NCI-H1105 treated with DMSO at 0.1 percent for 48 hours (cell line): ENCODE measurements at regions not wholly inside any gene's neighbourhood (a gene's known extent, or its start where the extent isn't known, plus 50 kb on each side); places are given as distances from the start of the nearest gene placed in this dataset.
"Not testable (repeated sequence)": the region's sequence is repeated elsewhere in the genome, so short reads cannot be mapped to it uniquely, and the experiment has no call there.

ENCODE experiments used
- DNase-seq: peaks from one replicate; lab custom pipeline; 2025; lab: John Stamatoyannopoulos, UW

DNA sequence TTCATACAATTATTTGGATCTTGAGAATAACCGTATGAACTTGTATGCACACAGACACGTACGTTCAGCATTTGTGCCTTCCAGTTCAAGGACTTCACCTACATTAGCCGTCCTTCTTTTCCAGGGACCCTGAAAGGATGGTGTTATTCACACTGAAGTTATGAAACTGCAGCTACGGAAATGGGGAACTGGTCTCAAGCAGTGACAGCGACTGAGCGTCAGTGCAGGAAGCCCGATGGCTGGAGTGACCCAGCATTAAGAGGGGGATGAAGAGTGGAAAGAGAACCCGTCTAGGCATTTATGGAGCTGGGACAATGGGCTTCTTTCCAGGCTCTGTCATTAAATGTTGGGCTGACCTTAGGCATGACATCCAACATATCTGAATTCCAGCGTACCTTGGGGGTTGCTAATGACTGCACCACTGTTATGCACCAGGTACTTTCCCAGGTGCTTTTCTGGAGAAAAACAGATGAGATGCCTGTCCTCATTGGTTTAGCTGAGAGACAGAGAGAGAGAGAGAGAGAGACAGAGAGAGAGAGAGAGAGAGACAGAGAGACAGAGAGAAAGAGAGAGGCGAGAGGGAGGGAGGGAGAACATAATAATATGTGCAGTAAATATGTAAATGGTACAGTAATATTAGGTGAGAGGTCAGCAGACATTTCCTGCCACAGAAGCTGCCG is 204.7 kb upstream of the EXOC2 start:
- DNase-seq, result no peak

DNA sequence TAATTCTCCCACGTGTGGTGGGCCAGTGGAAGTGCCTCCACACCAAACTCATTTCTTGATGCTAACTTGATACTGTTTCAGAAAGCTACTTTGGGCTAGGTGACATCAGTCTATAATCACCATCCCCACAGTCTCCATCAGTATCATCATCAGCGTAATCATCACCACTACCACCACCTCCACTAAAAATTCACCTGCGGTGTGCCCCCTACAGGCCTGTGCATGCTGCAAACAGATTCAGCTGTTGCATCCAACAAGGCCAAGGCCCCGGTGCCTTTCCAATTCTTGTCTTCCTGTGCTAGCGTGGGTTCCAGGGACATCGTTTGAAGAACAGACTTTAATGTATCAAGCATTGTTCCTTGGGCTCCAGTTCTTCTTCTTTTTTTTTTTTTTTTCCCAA is 201.3 kb upstream of the EXOC2 start:
- no peak for DNase-seq

DNA sequence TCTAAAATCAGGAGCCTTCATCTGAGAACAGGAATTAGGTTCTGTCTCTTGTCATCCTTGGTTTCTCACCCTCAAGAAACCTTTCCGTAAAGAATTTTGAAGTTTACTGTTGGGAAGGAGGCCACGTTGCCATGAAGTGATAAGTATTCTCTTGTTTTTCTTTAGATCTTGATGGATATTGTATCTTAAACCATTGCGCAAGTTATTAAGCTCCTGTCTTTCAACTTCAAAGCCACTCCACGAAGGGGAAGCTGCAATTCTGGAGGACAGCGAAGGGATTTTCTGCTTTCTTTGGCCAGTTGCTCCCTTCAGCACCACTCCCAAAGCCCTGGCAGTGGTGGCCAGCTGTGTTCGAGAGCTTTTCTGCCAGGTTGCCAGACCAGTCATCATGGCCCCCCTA is 198.1 kb upstream of the EXOC2 start:
- DNase-seq, result no peak

- no peak for DNase-seq
Measured at GRCh38 chr6:890201-890600, 197.3 kb upstream of the EXOC2 start.

GRCh38 chr6:887583-888235 is 194.8 kb upstream of the EXOC2 start:
- no peak for DNase-seq

GRCh38 chr6:886116-886515 is 193.2 kb upstream of the EXOC2 start:
- DNase-seq, result not testable (repeated sequence)

GRCh38 chr6:885051-885590 is 192.2 kb upstream of the EXOC2 start:
- DNase-seq, result no peak

DNA sequence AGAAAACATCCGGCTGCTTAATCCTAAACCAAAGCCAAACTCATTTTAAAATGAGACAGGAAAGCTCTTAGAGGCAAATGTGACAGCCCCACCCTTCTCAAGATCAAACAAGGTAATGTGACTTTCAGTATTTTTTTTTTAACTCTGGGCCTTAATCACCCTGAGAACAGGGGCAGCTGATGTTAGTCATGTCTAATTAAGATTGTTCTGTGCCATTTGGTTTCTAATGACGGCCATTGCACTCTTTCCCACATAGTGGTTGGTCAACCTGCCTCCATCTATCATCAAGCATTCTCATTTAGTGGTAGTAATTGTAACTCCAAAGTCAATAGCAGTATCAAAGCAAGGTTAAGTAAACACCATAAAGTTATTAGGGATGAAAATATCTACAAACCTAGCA is 191.6 kb upstream of the EXOC2 start:
- DNase-seq, result no peak

DNA sequence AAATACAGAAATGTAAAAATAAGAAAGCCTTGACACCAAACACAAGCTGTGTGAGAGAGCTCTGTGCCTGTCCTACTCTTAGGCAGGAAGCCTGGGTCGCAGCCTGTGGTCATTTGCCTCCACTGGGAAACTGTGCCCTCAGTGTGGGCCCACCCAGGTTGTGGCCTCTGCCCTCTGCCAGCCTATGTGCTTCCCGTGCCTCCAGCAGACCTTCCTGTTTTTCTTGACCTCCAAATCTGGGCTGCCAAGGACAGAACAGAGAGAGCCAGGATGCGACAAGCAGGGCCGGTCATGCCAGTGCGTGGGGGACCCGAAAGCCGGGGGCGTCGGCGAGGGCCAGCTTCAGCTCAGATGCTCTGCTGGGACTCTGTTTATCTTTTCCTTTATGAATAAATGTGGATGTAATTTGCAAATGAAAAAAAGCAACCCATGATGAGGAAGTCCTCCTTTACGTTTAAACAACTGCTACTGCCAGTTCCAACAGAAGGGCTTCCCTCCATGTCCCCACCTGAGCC is 189.2 kb upstream of the EXOC2 start:
- DNase-seq, result no peak

DNA sequence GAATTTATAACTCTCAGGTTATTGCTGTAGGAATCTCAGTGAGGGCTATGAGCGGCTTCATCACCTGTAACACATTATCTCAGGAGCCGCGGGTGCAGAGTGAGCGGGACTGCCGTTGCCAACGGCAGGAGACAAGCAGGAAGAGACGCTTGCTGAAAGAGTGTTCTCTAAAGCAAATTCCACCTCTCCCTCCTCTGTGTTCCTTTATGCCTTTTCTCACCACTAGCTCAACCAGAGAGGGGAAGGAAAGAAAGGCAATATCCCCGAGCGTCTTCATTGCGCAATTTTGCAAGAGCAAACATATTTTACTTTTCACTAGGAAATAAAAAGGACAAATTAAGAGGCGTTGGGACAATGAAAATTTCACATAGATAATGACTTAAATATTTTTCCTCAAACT is 185.2 kb upstream of the EXOC2 start:
- DNase-seq, result no peak

DNA sequence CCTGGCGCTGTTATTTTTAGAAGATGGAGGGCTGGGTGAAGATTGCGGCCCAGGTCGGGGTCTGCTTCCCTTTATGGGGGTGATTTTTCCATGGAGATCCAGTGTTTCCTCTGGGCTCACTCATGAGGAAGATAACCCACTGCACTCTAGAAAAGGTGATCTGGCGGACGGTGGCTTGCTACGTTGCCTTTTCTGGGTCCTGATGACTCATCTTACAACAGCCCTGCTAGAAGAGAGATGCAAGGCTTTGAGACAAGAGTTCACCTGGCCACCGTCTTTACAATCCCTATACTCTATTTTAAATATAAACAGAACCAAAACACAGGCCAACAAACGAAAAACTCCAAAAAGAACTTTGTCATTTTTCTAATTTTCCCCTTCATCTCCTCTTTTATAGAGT is 182.1 kb upstream of the EXOC2 start:
- DNase-seq, result no peak

- no peak for DNase-seq
Measured at GRCh38 chr6:872570-873125, 179.7 kb upstream of the EXOC2 start.

GRCh38 chr6:871503-871902 is 178.6 kb upstream of the EXOC2 start:
- no peak for DNase-seq

GRCh38 chr6:870096-870495 is 177.2 kb upstream of the EXOC2 start:
- no peak for DNase-seq

DNA sequence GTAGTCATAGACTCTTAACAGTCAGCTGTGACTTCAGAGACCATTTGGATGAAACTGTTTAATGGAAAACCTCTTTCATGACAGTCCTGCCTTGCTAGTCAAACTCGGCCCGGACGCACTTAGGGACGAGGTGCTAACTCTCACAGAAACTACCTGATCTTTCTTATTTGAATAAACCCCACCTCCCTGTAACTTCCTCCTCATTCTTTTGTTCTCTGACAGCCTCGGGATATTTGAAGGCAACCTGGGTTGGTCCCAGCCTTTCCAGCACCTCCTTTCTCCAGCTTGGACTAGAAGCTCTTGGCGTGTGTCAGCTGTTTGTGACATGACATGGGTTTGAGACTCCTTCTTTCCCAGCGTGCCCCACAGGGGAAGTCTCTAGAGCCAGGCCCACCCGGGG is 175.3 kb upstream of the EXOC2 start:
- DNase-seq, result no peak

- DNase-seq, result no peak
Measured at GRCh38 chr6:867378-867777, 174.4 kb upstream of the EXOC2 start.

GRCh38 chr6:866316-866715 is 173.4 kb upstream of the EXOC2 start:
- no peak for DNase-seq

- DNase-seq, result no peak
Measured at GRCh38 chr6:865846-866245, 172.9 kb upstream of the EXOC2 start.

- no peak for DNase-seq
Measured at GRCh38 chr6:863831-864230, 170.9 kb upstream of the EXOC2 start.

GRCh38 chr6:863127-863526 is 170.2 kb upstream of the EXOC2 start:
- DNase-seq, result not testable (repeated sequence)

DNA sequence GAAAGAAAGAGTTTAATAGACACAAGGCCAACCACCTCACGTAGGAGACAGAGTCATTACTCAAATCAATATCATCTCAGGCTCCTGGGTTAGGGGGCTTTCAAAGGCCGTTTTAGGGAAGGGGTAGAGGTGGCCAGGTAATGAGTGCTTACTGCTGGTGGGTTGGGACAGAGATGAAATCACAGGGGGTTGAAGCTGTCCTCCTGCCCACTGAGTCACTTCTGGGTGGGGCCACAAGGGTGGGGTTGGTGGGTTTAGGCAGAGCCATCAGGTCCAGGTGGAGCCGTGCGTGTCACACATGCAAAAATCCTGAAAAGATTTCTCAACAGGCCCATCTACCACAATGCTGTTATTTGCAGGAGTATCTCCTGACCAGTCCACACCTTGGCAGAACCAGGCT is 167.0 kb upstream of the EXOC2 start:
- no peak for DNase-seq

DNA sequence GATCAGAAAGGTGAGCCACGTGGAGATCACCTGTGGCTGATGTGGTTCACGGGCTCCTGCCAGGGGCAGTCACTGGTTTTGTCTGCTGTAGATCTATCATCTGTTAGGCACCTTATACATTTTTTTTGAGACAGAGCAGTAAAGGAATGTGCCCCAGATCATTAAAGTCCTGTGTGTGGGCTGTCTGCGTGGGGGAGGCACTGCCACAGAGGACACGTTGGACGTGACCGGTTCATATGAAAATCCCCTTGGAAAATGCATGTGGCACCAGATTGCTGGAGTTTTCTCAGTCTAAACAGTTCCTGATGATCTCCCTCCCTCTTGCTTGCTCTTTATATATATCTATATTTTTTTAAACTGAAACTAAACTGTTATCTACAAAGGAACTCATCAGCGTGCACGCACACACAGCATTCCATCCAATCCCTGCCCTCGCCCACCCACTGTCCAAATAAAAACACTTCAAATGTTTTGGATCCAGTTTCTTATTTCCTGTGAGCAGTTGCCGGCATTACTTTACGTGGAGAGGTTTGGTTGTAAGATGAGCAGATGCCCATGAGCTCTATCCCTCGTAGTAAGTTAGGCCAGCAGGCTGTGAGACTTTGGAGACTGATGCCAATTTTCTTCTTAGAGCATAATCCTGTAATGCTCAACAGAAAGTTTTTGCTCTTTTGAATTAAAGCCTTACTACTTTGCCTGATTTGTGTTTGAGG is 161.6 kb upstream of the EXOC2 start:
- DNase-seq, result no peak

DNA sequence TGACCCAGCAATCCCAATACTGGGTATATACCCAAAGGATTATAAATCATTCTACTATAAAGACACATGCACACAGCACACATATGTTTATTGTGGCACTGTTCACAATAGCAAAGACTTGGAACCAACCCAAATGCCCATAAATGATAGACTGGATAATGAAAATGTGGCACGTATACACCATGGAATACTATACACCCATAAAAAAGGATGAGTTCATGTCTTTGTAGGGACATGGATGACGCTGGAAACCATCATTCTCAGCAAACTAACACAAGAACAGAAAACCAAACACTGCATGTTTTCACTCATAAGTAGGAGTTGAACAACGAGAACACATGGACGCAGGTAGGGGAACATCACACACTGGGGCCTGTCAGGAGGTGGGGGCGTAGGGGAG is 159.3 kb upstream of the EXOC2 start:
- not testable (repeated sequence) for DNase-seq
